ENCODE measurements at regions not wholly inside any gene's neighbourhood (a gene's known extent, or its start where the extent isn't known, plus 50 kb on each side); places are given as distances from the start of the nearest gene placed in this dataset.

- H3K9me2 ChIP-seq (ENCODE audit: insufficient read depth) = no peaks in the 10 kb centered on the region
- intact Hi-C loops (cut with micrococcal nuclease) = no loop called here
- no peaks in the 10 kb centered on the region for H3K9me3 ChIP-seq (ENCODE audit: control insufficient read depth in 1 of 2, insufficient read depth in 1 of 2, low read depth in 1 of 2, low read length in 2 of 2)
- TF ChIP-seq POLR2AphosphoS5 (IDR thresholded peaks at IDR 0.05; ENCODE audit: low read depth, low read length) (no peak), ZNF274 (IDR thresholded peaks at IDR 0.05; ENCODE audit: low read depth, low read length) (no peak), FOSL1 (IDR thresholded peaks at IDR 0.05; ENCODE audit: low read depth) (no peak), EGR1 (IDR thresholded peaks at IDR 0.05; ENCODE audit: low read depth) (no peak), SP1 (IDR thresholded peaks at IDR 0.05; ENCODE audit: low read depth) (no peak), YY1 (IDR thresholded peaks at IDR 0.05; ENCODE audit: extremely low read depth, insufficient replicate concordance, low read depth, low read length) (no peak), SIN3A (IDR thresholded peaks at IDR 0.05; ENCODE audit: low read depth) (no peak), JUND (IDR thresholded peaks at IDR 0.05) (no peak), ZFX (IDR thresholded peaks at IDR 0.05) (no peak), RAD21 (IDR thresholded peaks at IDR 0.05; ENCODE audit: low read depth) (no peak), TCF7L2 (IDR thresholded peaks at IDR 0.05; ENCODE audit: borderline replicate concordance, extremely low read depth, insufficient read depth, insufficient read length) (no peak)
- TF ChIP-seq, protein P1, sequence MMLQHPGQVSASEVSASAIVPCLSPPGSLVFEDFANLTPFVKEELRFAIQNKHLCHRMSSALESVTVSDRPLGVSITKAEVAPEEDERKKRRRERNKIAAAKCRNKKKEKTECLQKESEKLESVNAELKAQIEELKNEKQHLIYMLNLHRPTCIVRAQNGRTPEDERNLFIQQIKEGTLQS (IDR thresholded peaks at IDR 0.05) = no peak
- TF ChIP-seq, protein P2, sequence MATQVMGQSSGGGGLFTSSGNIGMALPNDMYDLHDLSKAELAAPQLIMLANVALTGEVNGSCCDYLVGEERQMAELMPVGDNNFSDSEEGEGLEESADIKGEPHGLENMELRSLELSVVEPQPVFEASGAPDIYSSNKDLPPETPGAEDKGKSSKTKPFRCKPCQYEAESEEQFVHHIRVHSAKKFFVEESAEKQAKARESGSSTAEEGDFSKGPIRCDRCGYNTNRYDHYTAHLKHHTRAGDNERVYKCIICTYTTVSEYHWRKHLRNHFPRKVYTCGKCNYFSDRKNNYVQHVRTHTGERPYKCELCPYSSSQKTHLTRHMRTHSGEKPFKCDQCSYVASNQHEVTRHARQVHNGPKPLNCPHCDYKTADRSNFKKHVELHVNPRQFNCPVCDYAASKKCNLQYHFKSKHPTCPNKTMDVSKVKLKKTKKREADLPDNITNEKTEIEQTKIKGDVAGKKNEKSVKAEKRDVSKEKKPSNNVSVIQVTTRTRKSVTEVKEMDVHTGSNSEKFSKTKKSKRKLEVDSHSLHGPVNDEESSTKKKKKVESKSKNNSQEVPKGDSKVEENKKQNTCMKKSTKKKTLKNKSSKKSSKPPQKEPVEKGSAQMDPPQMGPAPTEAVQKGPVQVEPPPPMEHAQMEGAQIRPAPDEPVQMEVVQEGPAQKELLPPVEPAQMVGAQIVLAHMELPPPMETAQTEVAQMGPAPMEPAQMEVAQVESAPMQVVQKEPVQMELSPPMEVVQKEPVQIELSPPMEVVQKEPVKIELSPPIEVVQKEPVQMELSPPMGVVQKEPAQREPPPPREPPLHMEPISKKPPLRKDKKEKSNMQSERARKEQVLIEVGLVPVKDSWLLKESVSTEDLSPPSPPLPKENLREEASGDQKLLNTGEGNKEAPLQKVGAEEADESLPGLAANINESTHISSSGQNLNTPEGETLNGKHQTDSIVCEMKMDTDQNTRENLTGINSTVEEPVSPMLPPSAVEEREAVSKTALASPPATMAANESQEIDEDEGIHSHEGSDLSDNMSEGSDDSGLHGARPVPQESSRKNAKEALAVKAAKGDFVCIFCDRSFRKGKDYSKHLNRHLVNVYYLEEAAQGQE (IDR thresholded peaks at IDR 0.05; ENCODE audit: low read depth) = no peak
- TF ChIP-seq, protein P3, sequence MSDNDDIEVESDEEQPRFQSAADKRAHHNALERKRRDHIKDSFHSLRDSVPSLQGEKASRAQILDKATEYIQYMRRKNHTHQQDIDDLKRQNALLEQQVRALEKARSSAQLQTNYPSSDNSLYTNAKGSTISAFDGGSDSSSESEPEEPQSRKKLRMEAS (IDR thresholded peaks at IDR 0.05) = no peak
- TF ChIP-seq, protein P4, sequence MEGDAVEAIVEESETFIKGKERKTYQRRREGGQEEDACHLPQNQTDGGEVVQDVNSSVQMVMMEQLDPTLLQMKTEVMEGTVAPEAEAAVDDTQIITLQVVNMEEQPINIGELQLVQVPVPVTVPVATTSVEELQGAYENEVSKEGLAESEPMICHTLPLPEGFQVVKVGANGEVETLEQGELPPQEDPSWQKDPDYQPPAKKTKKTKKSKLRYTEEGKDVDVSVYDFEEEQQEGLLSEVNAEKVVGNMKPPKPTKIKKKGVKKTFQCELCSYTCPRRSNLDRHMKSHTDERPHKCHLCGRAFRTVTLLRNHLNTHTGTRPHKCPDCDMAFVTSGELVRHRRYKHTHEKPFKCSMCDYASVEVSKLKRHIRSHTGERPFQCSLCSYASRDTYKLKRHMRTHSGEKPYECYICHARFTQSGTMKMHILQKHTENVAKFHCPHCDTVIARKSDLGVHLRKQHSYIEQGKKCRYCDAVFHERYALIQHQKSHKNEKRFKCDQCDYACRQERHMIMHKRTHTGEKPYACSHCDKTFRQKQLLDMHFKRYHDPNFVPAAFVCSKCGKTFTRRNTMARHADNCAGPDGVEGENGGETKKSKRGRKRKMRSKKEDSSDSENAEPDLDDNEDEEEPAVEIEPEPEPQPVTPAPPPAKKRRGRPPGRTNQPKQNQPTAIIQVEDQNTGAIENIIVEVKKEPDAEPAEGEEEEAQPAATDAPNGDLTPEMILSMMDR (IDR thresholded peaks at IDR 0.05 in 2 of 3, conservative IDR thresholded peaks at IDR 0.05 in 1 of 3; ENCODE audit: borderline replicate concordance in 1 of 3, insufficient read depth in 1 of 3, low read depth in 2 of 3, low read length in 2 of 3) = no peak
- H3K36me3 ChIP-seq (ENCODE audit: control insufficient read depth in 1 of 2, insufficient read depth in 2 of 2, low read length in 2 of 2) = no peaks in the 10 kb centered on the region
- H3K27ac ChIP-seq (ENCODE audit: low read depth, low read length) = no peak overlapping the region
- ATAC-seq (no peak), DNase-seq (ENCODE audit: low read depth, low spot score) (no peak)
- ChIA-PET CTCF (no interaction called here), RAD21 (ENCODE audit: low non-redundant PET in 1 of 2, low total read pairs in 2 of 2, uncharacterized antibody in 2 of 2, unreplicated experiment in 2 of 2) (no interaction called here), POLR2A (no interaction called here)
- no peak overlapping the region for H3K4me3 ChIP-seq (replicated peaks in 1 of 2; ENCODE audit: low read depth in 1 of 2, low read length in 2 of 2)
- no TSS peak for BruUV-seq (replicated peaks)
- no peaks in the 10 kb centered on the region for H3K4me1 ChIP-seq (ENCODE audit: control insufficient read depth in 1 of 2, insufficient read depth in 2 of 2, low read length in 2 of 2)
- peaks cover 3% of the 10 kb centered on the region; the same call in 1 of the 2 replicates for H3K27me3 ChIP-seq (ENCODE audit: insufficient read depth, low read length)
- H2AFZ ChIP-seq (ENCODE audit: low read depth, low read length, poor library complexity, severe bottlenecking) = no peak overlapping the region
- H3K9ac ChIP-seq (ENCODE audit: low read length) = no peak overlapping the region
- no peak overlapping the region for H3K4me2 ChIP-seq (ENCODE audit: low read length)
- H4K20me1 ChIP-seq (ENCODE audit: insufficient read depth) = no peaks in the 10 kb centered on the region
- no peaks in the 10 kb centered on the region for H3K79me2 ChIP-seq (ENCODE audit: insufficient read depth, low read length)
These were observed 358.9 kb downstream of the FBXO8 start for GRCh38 chr4:173924561-173924960.
